ENCODE measurements at regions not wholly inside any gene's neighbourhood (a gene's known extent, or its start where the extent isn't known, plus 50 kb on each side); places are given as distances from the start of the nearest gene placed in this dataset.
A peak's percentile ranks its signal among the peaks of the same experiment; 100 is the strongest.

DNA sequence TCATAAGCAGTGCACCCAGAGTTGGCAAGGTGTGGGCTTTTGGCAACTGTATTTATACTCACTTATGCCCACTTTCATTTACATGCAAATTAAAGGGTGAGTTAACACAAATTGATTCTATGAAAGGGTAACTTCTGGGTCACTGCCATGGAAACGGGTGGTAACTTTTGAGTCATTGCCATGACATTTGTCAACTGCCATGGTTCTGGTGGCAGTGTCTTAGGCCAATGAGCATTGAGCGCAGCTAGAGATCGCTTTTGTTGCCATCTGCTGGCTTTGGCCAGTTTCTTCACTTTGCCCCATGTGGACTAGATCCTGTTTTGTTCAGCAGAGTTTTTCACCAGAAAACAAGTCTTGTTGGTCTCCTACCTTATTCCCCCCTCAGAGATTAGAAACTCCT lies 170.8 kb upstream of the NUDT6 start:
- no peak for DNase-seq (ENCODE audit: low read depth, low spot score)
- BruUV-seq (replicated peaks) = no TSS peak
- Histone ChIP-seq H3K9me3 (replicated peaks; ENCODE audit: control insufficient read depth, insufficient read depth, low read length) (no peaks in the 10 kb centered on the region), H3K36me3 (ENCODE audit: control insufficient read depth in 2 of 2, insufficient read depth in 2 of 2, low read length in 1 of 2) (peaks cover 0 to 3% of the 10 kb centered on the region in 2 experiments; a peak in 2 of 4 replicates), H2AFZ (ENCODE audit: control insufficient read depth, low read depth, low read length) (no peak overlapping the region), H3K4me1 (ENCODE audit: control insufficient read depth, insufficient read depth, low read length) (no peaks in the 10 kb centered on the region), H3K27ac (ENCODE audit: control insufficient read depth, insufficient read depth) (no peak overlapping the region), H3K79me2 (ENCODE audit: control insufficient read depth, insufficient read depth, low read length) (no peaks in the 10 kb centered on the region), H3K4me2 (ENCODE audit: control insufficient read depth, insufficient read depth) (no peak overlapping the region), H3K27me3 (replicated peaks in 1 of 2; ENCODE audit: control insufficient read depth in 2 of 2, insufficient read depth in 2 of 2, low read length in 1 of 2) (no peaks in the 10 kb centered on the region), H4K20me1 (ENCODE audit: control insufficient read depth, insufficient read depth) (no peaks in the 10 kb centered on the region), H3K4me3 (no peak overlapping the region), H3K9ac (ENCODE audit: control insufficient read depth, insufficient read depth, low read length) (no peak overlapping the region)
- in situ Hi-C loops (cut with MboI) (loop anchor here (10.0 kb wide), 1 partner anchor 572 kb away; no protein-coding TSS in a partner anchor), intact Hi-C loops (cut with micrococcal nuclease; ENCODE audit: unreplicated experiment) (no loop called here)
- RAD21 ChIA-PET (ENCODE audit: unreplicated experiment) = no interaction called here
- POLR2A ChIA-PET = no interaction called here
- no peak for FAIRE-seq
- CTCF ChIA-PET = interaction anchor here (1.7 kb wide), 1 partner anchor 9 kb away, joined by 6 read pairs; no protein-coding TSS in a partner anchor
- SMC1A ChIA-PET (ENCODE audit: uncharacterized antibody, unreplicated experiment) = interaction anchor here (1.5 kb wide), 1 partner anchor 9 kb away, joined by 11 read pairs; no protein-coding TSS in a partner anchor
- ATAC-seq = peak; percentile 28
- WGBS (ENCODE audit: insufficient coverage, insufficient replicate concordance, low lambda C conversion rate, missing lambda C conversion rate) = 100% methylated on average over 3 of the region's 3 CpGs
- TF ChIP-seq NRF1 (conservative IDR thresholded peaks at IDR 0.05; ENCODE audit: low read depth, low read length) = no peak
- no peak for TF ChIP-seq ATF2 (IDR thresholded peaks at IDR 0.05; ENCODE audit: low read length)
- no peak for TF ChIP-seq RB1 (IDR thresholded peaks at IDR 0.05; ENCODE audit: borderline replicate concordance)
- no peak for TF ChIP-seq RELA (IDR thresholded peaks at IDR 0.05; ENCODE audit: borderline replicate concordance, partially characterized antibody)
- no peak for TF ChIP-seq PBX3 (IDR thresholded peaks at IDR 0.05; ENCODE audit: insufficient replicate concordance, low read depth, low read length)
- TF ChIP-seq CEBPZ (IDR thresholded peaks at IDR 0.05; ENCODE audit: low read depth, low read length) = no peak
- no peak for TF ChIP-seq PAX5 (IDR thresholded peaks at IDR 0.05; ENCODE audit: borderline replicate concordance, low read depth, low read length)
- TF ChIP-seq IRF5 (IDR thresholded peaks at IDR 0.05; ENCODE audit: borderline replicate concordance) = no peak
- no peak for TF ChIP-seq CTCF (IDR thresholded peaks at IDR 0.05 in 2 of 3, conservative IDR thresholded peaks at IDR 0.05 in 1 of 3; ENCODE audit: control insufficient read depth in 2 of 3, extremely low read depth in 1 of 3, insufficient read depth in 1 of 3, low read depth in 3 of 3, low read length in 3 of 3)
- TF ChIP-seq EP300 (IDR thresholded peaks at IDR 0.05; ENCODE audit: borderline replicate concordance in 1 of 2, control insufficient read depth in 1 of 2, low read depth in 2 of 2, low read length in 2 of 2) = no peak
- no peak for TF ChIP-seq NR2C1 (IDR thresholded peaks at IDR 0.05)
- TF ChIP-seq SUPT20H (IDR thresholded peaks at IDR 0.05; ENCODE audit: borderline replicate concordance, control insufficient read depth, low read depth, low read length) = no peak
